ENCODE measurements at regions not wholly inside any gene's neighbourhood (a gene's known extent, or its start where the extent isn't known, plus 50 kb on each side); places are given as distances from the start of the nearest gene placed in this dataset.

- TF ChIP-seq HDAC6 (IDR thresholded peaks at IDR 0.05; ENCODE audit: low read depth, low read length) (no peak), ERF (CRISPR knock-in tag; IDR thresholded peaks at IDR 0.05) (no peak), JUND (IDR thresholded peaks at IDR 0.05; ENCODE audit: borderline replicate concordance, low read depth, low read length) (no peak), JUND (tag; IDR thresholded peaks at IDR 0.05; ENCODE audit: borderline replicate concordance, low read depth, low read length) (no peak), CTCF (IDR thresholded peaks at IDR 0.05 in 2 of 3, conservative IDR thresholded peaks at IDR 0.05 in 1 of 3; ENCODE audit: insufficient read depth in 2 of 3, low read depth in 1 of 3, low read length in 3 of 3) (no peak), SMAD3 (CRISPR knock-in tag; conservative IDR thresholded peaks at IDR 0.05) (no peak), SPI1 (IDR thresholded peaks at IDR 0.05; ENCODE audit: borderline replicate concordance, low read depth, low read length) (no peak), THAP7 (CRISPR knock-in tag; IDR thresholded peaks at IDR 0.05) (no peak), ZBTB33 (CRISPR knock-in tag; IDR thresholded peaks at IDR 0.05) (no peak), CLOCK (CRISPR knock-in tag; IDR thresholded peaks at IDR 0.05; ENCODE audit: borderline replicate concordance) (no peak), ZNF695 (CRISPR knock-in tag; IDR thresholded peaks at IDR 0.05) (no peak), PHB2 (IDR thresholded peaks at IDR 0.05; ENCODE audit: low read depth) (no peak), MEF2D (tag; conservative IDR thresholded peaks at IDR 0.05; ENCODE audit: low read depth) (no peak), ZNF274 (IDR thresholded peaks at IDR 0.05; ENCODE audit: borderline replicate concordance, low read depth, low read length) (no peak), ARHGAP35 (IDR thresholded peaks at IDR 0.05; ENCODE audit: partially characterized antibody) (no peak)
Observed at GRCh38 chr6:163725008-163725941, 310.8 kb downstream of the QKI start.

All from K562 (cell line).